SU-DHL-6 (cell line): ENCODE measurements at regions not wholly inside any gene's neighbourhood (a gene's known extent, or its start where the extent isn't known, plus 50 kb on each side); places are given as distances from the start of the nearest gene placed in this dataset.
"Not testable (repeated sequence)": the region's sequence is repeated elsewhere in the genome, so short reads cannot be mapped to it uniquely, and the experiment has no call there.

ENCODE experiments used
- H2AFZ ChIP-seq: fragments of 200-600 bp; sonication (generic); 2 replicates; pipeline ENCODE4 v1.6.1; 2014; ENCODE audit warnings: low read depth, mild to moderate bottlenecking, moderate library complexity, mixed read lengths, antibody characterized with exemption, low read length; ENCODE audit not compliant: severe bottlenecking
- H3F3A ChIP-seq: fragments of 200-600 bp; shearing (Covaris generic); 2 replicates; pipeline ENCODE4 v1.6.0; 2016; ENCODE audit warnings: antibody characterized with exemption, mild to moderate bottlenecking; ENCODE audit not compliant: insufficient read depth
- H3K27ac ChIP-seq: fragments of 200-600 bp; sonication (generic); 2 replicates; pipeline ENCODE4 v1.5.1; 2016; ENCODE audit warnings: low read depth, mild to moderate bottlenecking, low read length, moderate library complexity, mixed read lengths
- H3K27me3 ChIP-seq: fragments of 200-600 bp; sonication (generic), shearing (Covaris generic); 2 replicates; pipeline ENCODE4 v1.6.0; 2014; ENCODE audit warnings: mild to moderate bottlenecking, low read length
- H3K36me3 ChIP-seq: fragments of 200-600 bp; sonication (generic); 2 replicates; pipeline ENCODE4 v1.6.1; 2014; ENCODE audit warnings: mild to moderate bottlenecking, low read length, mixed read lengths
- H3K4me2 ChIP-seq: fragments of 300-600, 200-600 bp; shearing (Covaris generic), sonication (generic); 2 replicates; pipeline ENCODE4 v1.6.0; 2014; ENCODE audit warnings: low read length, low read depth, mild to moderate bottlenecking; ENCODE audit not compliant: poor library complexity, severe bottlenecking
- H3K4me3 ChIP-seq: fragments of 200-600 bp; sonication (generic); 2 replicates; pipeline ENCODE4 v1.5.1; 2014; ENCODE audit warnings: antibody characterized with exemption, low read length, mild to moderate bottlenecking, mixed read lengths; ENCODE audit not compliant: insufficient read depth, poor library complexity, severe bottlenecking
- H3K79me2 ChIP-seq: fragments of 200-600 bp; sonication (generic); 2 replicates; pipeline ENCODE4 v1.6.1; 2014; ENCODE audit warnings: mild to moderate bottlenecking, low read length, moderate library complexity; ENCODE audit not compliant: insufficient read depth
- H3K9ac ChIP-seq: fragments of 200-600 bp; sonication (generic); 2 replicates; pipeline ENCODE4 v1.7.0; 2014; ENCODE audit warnings: mild to moderate bottlenecking, low read length
- H3K9me2 ChIP-seq: fragments of 200-600 bp; sonication (generic); replicated peaks from 2 replicates; pipeline ENCODE4 v1.6.1; 2014; ENCODE audit warnings: low read length; ENCODE audit not compliant: insufficient read depth
- H3K9me3 ChIP-seq: fragments of 200-600 bp; sonication (generic); 2 replicates; pipeline ENCODE4 v1.6.1; 2014; ENCODE audit warnings: low read length, mixed read lengths; ENCODE audit not compliant: insufficient read depth
- H4K20me1 ChIP-seq: fragments of 200-600 bp; sonication (generic); 2 replicates; pipeline ENCODE4 v1.6.1; 2014; ENCODE audit warnings: low read depth, mild to moderate bottlenecking, antibody characterized with exemption, low read length, moderate library complexity, mixed read lengths
- CTCF ChIP-seq: fragments of 200-600 bp; sonication (generic); IDR thresholded peaks from one replicate; pipeline ENCODE4 v1.5.1; 2017; ENCODE audit warnings: antibody characterized with exemption, mild to moderate bottlenecking, low read length, moderate library complexity; ENCODE audit not compliant: insufficient read depth, poor library complexity, severe bottlenecking
- EZH2phosphoT487 ChIP-seq: fragments of 200-600 bp; sonication (generic), shearing (Covaris generic); conservative IDR thresholded peaks from 2 replicates; pipeline ENCODE4 v1.6.1; 2018; ENCODE audit warnings: mild to moderate bottlenecking, antibody characterized with exemption, low read length, moderate library complexity, mixed read lengths

GRCh38 chr12:45518291-45519235 is 210.9 kb upstream of the ARID2 start:
- no peaks in the 10 kb centered on the region for H3F3A ChIP-seq
- no peaks in the 10 kb centered on the region for H3K36me3 ChIP-seq
- H3K79me2 ChIP-seq, result no peaks in the 10 kb centered on the region
- no peak overlapping the region for H2AFZ ChIP-seq
- H3K27ac ChIP-seq, result no peak overlapping the region
- no peak for TF ChIP-seq CTCF
- no peak for TF ChIP-seq EZH2phosphoT487
- peak overlapping the region; percentile 0 for H3K4me2 ChIP-seq
- no peaks in the 10 kb centered on the region for H3K9me2 ChIP-seq
- H4K20me1 ChIP-seq, result no peaks in the 10 kb centered on the region
- H3K9me3 ChIP-seq, result no peaks in the 10 kb centered on the region
- H3K4me3 ChIP-seq, result no peak overlapping the region
- no peak overlapping the region for H3K9ac ChIP-seq
- no peaks in the 10 kb centered on the region for H3K27me3 ChIP-seq

- Histone ChIP-seq H3K79me2 (no peaks in the 10 kb centered on the region), H3F3A (no peaks in the 10 kb centered on the region), H3K9me3 (no peaks in the 10 kb centered on the region), H3K9me2 (no peaks in the 10 kb centered on the region), H3K4me3 (no peak overlapping the region), H3K27me3 (no peaks in the 10 kb centered on the region), H2AFZ (no peak overlapping the region), H3K4me2 (no peak overlapping the region), H4K20me1 (no peaks in the 10 kb centered on the region), H3K36me3 (no peaks in the 10 kb centered on the region), H3K9ac (no peak overlapping the region), H3K27ac (no peak overlapping the region)
- TF ChIP-seq CTCF, result no peak
- TF ChIP-seq EZH2phosphoT487, result no peak
Observed at GRCh38 chr12:45522227-45522626, 207.3 kb upstream of the ARID2 start.

- H3K9me3 ChIP-seq, H3K9ac ChIP-seq, H3F3A ChIP-seq, H4K20me1 ChIP-seq, H3K9me2 ChIP-seq, H2AFZ ChIP-seq, H3K27me3 ChIP-seq, H3K27ac ChIP-seq, H3K4me2 ChIP-seq, H3K36me3 ChIP-seq, H3K4me3 ChIP-seq, H3K79me2 ChIP-seq: not testable (repeated sequence)
Observed at GRCh38 chr12:45526823-45527222, 202.7 kb upstream of the ARID2 start.

- Histone ChIP-seq H3K4me2 (no peak overlapping the region), H3K9me3 (no peaks in the 10 kb centered on the region), H2AFZ (no peak overlapping the region), H3K9me2 (no peaks in the 10 kb centered on the region), H3K36me3 (no peaks in the 10 kb centered on the region), H3K9ac (no peak overlapping the region), H3K4me3 (no peak overlapping the region), H3K27me3 (no peaks in the 10 kb centered on the region), H3K79me2 (no peaks in the 10 kb centered on the region), H4K20me1 (no peaks in the 10 kb centered on the region), H3F3A (no peaks in the 10 kb centered on the region), H3K27ac (no peak overlapping the region)
- TF ChIP-seq CTCF, result no peak
- TF ChIP-seq EZH2phosphoT487, result no peak
Observed at GRCh38 chr12:45532113-45532512, 197.4 kb upstream of the ARID2 start.
